ENCODE measurements at regions not wholly inside any gene's neighbourhood (a gene's known extent, or its start where the extent isn't known, plus 50 kb on each side); places are given as distances from the start of the nearest gene placed in this dataset.
"Not testable (repeated sequence)": the region's sequence is repeated elsewhere in the genome, so short reads cannot be mapped to it uniquely, and the experiment has no call there.

DNA sequence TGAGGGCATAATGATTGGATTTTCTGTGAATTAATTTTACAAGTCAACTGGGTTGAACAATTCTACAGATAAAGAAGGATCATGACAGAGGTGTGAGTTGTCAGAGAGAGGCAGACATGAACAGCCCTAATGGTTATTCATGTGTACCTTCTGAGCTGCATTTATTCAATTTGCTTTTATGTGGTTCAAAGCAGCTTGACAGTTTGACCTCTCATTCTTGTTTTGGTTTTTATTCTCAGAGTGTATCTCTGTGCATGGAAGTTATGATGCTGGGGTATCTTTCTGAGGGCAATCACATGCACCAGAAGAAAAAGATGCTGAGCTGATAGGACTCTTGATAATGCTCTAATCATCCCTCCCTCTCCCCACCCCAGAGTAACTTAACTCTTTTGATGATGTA, 169.3 kb upstream of the NPY2R start:
- no peak for DNase-seq (ENCODE audit: low read depth)
- H3K4me3 ChIP-seq (replicated peaks; ENCODE audit: low read depth, low read length): no peak overlapping the region
- TF ChIP-seq, protein P1, sequence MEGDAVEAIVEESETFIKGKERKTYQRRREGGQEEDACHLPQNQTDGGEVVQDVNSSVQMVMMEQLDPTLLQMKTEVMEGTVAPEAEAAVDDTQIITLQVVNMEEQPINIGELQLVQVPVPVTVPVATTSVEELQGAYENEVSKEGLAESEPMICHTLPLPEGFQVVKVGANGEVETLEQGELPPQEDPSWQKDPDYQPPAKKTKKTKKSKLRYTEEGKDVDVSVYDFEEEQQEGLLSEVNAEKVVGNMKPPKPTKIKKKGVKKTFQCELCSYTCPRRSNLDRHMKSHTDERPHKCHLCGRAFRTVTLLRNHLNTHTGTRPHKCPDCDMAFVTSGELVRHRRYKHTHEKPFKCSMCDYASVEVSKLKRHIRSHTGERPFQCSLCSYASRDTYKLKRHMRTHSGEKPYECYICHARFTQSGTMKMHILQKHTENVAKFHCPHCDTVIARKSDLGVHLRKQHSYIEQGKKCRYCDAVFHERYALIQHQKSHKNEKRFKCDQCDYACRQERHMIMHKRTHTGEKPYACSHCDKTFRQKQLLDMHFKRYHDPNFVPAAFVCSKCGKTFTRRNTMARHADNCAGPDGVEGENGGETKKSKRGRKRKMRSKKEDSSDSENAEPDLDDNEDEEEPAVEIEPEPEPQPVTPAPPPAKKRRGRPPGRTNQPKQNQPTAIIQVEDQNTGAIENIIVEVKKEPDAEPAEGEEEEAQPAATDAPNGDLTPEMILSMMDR (IDR thresholded peaks at IDR 0.05; ENCODE audit: low read length, missing control alignments): no peak

DNA sequence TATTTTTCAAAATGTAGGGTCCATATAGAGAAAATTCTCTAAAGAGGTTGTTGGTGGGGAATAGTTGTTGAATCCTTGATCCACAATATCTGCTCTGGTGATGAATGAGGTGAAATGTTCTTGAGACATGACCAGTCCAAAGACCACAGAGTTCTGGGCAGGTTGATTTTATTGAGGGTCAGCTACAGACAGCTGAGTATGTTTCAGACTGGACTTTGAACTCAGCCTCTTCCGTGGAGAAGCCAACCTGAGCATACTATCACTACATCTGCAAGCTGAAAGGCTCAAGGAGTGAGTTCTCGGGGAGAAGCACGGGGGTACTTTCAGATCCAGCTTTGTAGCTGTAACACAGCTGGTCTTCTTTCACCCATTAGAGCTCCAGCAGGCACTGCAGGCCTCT, 168.4 kb upstream of the NPY2R start:
- no peak for DNase-seq (ENCODE audit: low read depth)
- no peak overlapping the region for H3K4me3 ChIP-seq (replicated peaks; ENCODE audit: low read depth, low read length)
- TF ChIP-seq, protein P1 (IDR thresholded peaks at IDR 0.05; ENCODE audit: low read length, missing control alignments): no peak

DNA sequence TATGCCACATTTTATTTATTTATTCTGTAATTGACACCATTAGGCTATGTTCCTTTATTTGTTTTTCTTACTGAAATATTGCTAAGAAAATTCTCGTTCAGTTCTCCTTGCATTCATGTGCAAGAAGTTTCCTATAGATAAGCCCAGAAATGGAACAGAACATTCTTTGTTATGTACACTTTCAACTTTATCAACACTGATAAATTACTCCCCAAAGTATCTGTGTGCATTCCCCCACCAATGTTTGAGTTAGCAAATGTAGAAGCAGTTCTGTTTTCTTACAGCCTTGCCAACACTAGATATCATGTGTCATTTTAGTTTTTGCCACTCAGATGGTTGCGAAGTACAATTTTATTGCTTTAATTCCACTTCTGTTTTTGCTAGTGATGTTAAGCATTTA, 166.4 kb upstream of the NPY2R start:
- TF ChIP-seq, protein P1 (IDR thresholded peaks at IDR 0.05; ENCODE audit: low read length, missing control alignments): no peak
- no peak overlapping the region for H3K4me3 ChIP-seq (replicated peaks; ENCODE audit: low read depth, low read length)
- DNase-seq (ENCODE audit: low read depth): peak; percentile 33

DNA sequence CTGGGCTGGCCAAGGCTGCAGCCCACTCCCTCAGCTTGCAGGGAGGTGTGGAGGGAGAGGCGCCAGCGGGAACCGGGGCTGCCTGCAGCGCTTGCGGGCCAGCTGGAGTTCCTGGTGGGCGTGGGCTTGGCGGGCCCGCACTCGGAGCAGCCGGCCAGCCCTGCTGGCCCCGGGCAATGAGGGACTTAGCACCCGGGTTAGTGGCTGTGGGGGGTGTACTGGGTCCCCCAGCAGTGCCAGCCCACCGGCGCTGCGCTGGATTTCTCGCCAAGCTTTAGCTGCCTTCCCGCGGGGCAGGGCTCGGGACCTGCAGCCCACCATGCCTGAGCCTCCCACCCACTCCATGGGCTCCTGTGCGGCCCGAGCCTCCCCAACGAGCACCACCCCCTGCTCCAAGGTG, 164.2 kb upstream of the NPY2R start:
- not testable (repeated sequence) for DNase-seq (ENCODE audit: low read depth); H3K4me3 ChIP-seq (replicated peaks; ENCODE audit: low read depth, low read length)

DNA sequence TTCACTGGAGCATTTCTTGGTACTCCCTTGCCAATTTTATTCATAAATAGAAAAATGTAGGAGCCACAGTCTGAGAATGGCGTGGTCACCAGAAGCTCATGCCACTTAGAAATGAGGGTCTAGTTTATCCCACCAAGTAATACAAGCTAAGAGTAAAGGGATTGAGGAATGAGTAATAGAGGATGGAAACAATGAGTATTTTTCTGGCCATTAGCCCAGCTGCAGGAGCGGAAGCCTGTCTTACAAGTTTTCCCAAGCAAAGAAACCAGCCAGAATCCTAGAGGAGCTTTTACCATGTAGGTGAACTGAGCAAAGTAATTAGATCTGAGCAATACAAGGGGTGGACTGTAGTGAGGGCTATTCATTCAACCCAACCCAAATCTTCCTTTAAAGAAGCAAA, 160.7 kb upstream of the NPY2R start:
- TF ChIP-seq, protein P1 (IDR thresholded peaks at IDR 0.05; ENCODE audit: low read length, missing control alignments): no peak
- no peak overlapping the region for H3K4me3 ChIP-seq (replicated peaks; ENCODE audit: low read depth, low read length)
- peak; percentile 88 for DNase-seq (ENCODE audit: low read depth)

DNA sequence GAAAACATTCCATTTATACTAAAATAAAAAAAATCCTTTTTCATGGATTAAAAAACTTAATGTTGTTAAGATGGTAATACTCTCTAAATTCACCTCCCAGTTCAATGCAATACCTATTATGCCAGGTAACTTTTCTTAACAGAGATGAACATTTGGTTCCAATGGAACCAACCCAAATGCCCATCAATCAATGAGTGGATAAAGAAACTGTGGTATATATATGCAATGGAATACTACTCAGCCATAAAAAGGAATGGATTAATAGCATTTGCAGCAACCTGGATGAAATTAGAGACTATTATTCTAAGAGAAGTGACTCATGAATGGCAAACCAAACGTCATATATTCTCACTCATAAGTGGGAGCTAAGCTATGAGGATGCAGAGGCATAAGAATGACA, 154.4 kb upstream of the NPY2R start:
- H3K4me3 ChIP-seq (replicated peaks; ENCODE audit: low read depth, low read length); DNase-seq (ENCODE audit: low read depth): not testable (repeated sequence)

DNA sequence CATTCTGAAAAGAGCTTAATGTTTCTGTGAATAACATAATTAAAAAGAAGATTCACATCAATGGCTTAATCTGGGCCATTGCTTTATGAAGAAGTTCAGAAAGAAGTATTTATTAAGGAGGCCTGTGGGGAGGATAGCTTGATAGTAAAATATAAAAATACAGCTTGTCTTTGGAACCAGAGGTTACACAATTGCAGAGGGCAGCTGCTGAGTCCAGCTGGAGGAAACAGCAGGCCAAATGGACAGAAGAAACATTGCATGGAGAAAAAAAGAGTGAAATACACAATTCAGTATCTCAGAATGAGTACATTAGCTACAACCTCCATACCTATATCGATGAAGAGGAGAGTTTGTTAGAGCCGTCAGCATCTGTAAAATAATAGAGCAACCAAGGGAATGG, 148.0 kb upstream of the NPY2R start:
- DNase-seq (ENCODE audit: low read depth): peak; percentile 33
- TF ChIP-seq, protein P1 (IDR thresholded peaks at IDR 0.05; ENCODE audit: low read length, missing control alignments): peak; percentile 6
- no peak overlapping the region for H3K4me3 ChIP-seq (replicated peaks; ENCODE audit: low read depth, low read length)

DNA sequence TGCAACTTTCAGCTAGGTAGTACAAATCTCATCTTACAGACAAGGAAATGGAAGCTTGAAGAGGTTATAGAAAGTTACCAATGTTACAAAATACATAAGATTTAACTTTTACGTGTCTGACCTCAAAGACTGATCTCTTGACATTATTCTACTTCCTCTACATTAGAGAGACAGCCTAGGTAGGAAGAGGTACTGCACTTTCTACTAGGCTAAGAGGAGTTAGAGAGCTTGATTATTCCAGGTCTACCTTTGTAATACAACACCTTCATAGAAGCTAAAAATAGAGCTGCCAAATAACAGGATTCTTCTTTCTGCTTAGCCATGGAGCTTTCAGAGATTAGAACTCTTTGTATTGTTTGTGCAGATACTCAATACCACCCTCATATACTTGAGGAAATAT, 147.6 kb upstream of the NPY2R start:
- DNase-seq (ENCODE audit: low read depth): no peak
- TF ChIP-seq, protein P1 (IDR thresholded peaks at IDR 0.05; ENCODE audit: low read length, missing control alignments): no peak
- H3K4me3 ChIP-seq (replicated peaks; ENCODE audit: low read depth, low read length): no peak overlapping the region
